Iris pigment epithelial cell (primary cell): ENCODE measurements at regions not wholly inside any gene's neighbourhood (a gene's known extent, or its start where the extent isn't known, plus 50 kb on each side); places are given as distances from the start of the nearest gene placed in this dataset.
"Not testable (repeated sequence)": the region's sequence is repeated elsewhere in the genome, so short reads cannot be mapped to it uniquely, and the experiment has no call there.

Experiments used
- DNase-seq: peaks from one replicate; pipeline ENCODE4 v3.0.0-alpha.2; 2011; ENCODE audit warnings: low read depth

- peak; percentile 23 for DNase-seq
These were observed 1267.5 kb upstream of the CDH9 start for GRCh38 chr5:28305891-28306290.

- peak; percentile 97 for DNase-seq
These were observed 1263.3 kb upstream of the CDH9 start for GRCh38 chr5:28301712-28302111.

GRCh38 chr5:28296254-28297013, 1258.0 kb upstream of the CDH9 start:
- no peak for DNase-seq

DNA sequence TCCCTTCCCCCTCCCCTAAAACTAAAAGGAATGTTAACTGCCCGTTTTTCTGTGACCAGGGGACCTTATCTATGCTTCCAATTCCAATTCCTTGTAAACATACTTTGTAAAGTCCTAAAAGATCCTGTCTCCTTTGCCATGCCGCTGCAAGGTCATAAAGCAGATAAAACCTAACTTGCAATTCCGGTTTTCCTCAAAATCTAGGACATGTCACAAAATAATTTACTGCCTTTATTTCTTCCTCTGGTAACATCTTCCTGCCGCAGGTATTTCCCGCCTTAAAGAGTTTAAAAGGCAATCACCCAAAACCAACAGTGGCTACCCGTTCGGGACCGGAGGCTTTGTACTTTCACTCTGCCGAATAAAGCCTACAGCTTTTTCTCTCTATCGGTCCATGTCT, 1248.6 kb upstream of the CDH9 start:
- not testable (repeated sequence) for DNase-seq

- DNase-seq = no peak
These were observed 1248.2 kb upstream of the CDH9 start for GRCh38 chr5:28286566-28286965.

- no peak for DNase-seq
These were observed 1246.4 kb upstream of the CDH9 start for GRCh38 chr5:28284788-28285187.

DNA sequence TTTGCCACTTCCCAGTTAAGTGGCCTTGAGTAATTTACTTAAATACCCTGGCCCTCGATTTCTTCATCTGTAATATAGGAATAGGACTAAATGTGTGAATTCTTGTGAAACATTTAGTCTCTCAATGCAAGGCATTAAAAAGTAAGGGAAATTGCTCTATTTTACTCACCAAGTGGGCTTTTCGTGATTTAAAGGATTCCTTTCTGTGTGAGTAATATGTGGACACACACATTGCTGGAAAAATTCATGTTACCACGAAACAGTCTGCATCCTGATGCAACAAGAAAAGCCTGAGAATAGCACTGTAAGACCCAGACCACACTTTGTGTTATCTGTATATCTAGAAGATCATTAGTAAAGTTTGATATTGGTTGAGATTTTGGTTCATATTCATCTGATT, 1243.0 kb upstream of the CDH9 start:
- peak; percentile 67 for DNase-seq

DNA sequence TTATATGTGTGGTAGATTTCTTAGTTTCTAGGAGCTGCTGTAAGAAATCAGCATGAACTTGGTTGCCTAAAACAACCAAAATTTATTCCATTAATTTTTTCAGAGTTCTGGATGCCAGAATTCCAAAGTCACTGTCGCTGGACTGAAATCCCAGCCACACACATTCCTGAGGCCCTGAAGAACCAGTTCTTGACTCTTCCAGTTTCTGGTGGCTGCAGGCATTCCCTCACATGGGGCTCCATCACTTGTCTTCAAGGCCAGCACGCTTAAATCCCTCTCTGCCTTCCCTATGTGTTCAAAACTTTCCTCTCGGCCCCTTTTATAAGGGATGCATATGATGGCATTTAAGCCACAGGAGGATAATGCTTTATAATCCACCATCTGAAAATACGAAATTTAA, 1237.5 kb upstream of the CDH9 start:
- no peak for DNase-seq

- DNase-seq = no peak
These were observed 1231.6 kb upstream of the CDH9 start for GRCh38 chr5:28269978-28270377.

GRCh38 chr5:28265877-28266276, 1227.5 kb upstream of the CDH9 start:
- no peak for DNase-seq

DNA sequence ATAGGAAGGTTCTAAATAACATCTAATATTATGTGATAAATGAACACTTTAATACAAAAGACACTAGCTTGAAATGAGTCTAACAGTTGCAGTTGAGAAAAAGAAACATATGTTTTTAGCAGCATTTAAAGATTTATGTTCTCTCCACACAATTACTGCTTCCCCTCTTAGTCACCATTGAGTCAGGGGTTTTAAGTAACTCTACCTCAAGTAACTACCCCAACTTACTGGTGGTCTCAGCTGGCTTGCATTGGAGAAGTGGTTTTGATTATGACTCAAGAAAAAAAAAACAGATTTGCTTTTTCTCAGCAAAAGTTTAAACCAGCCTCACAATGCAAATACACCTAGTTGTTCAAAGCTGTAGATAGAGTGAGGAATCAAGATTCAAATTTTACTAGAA, 1216.5 kb upstream of the CDH9 start:
- peak; percentile 12 for DNase-seq

GRCh38 chr5:28253431-28253830, 1215.0 kb upstream of the CDH9 start:
- DNase-seq = no peak

- peak; percentile 40 for DNase-seq
These were observed 1211.5 kb upstream of the CDH9 start for GRCh38 chr5:28249771-28250415.

- peak; percentile 15 for DNase-seq
These were observed 1196.1 kb upstream of the CDH9 start for GRCh38 chr5:28234356-28234968.

GRCh38 chr5:28226407-28226806, 1188.0 kb upstream of the CDH9 start:
- DNase-seq = peak; percentile 24

DNA sequence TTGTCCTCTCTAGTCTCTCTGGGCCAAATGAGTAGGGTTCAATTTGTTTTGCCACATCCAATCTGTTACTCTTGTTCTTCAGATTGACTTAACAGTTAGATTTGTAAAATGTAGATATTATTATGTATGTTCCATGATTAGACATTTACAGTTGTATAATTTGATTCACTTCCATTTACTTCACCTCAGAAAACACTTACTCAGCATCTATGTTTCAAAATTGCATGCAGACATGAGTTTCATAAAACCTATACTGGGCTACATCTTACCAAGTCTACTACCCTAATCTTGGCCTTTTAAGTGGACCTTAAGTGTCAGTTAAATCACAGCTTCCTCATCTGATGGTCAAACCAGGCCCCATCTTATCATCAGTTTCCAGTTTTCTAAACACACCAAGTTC, 1181.2 kb upstream of the CDH9 start:
- DNase-seq = no peak

DNA sequence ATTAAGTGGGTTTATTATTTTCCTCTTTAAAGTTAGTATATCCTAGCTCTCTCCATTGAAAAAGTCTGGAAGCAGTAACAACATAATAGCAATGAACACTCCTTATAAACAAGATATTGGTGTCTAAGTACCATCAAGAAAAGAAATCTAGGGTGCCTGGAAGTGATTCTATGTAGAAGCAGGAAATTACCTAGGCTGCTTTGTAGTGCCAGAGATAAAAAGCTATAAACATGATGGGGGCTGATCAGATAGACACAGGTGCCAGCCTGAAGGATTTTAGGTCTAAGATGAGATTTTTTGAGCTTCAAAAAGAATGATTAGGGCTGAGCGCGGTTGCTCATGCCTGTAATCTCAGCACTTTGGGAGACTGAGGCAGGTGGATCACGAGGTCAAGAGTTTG, 1179.3 kb upstream of the CDH9 start:
- DNase-seq = no peak

DNA sequence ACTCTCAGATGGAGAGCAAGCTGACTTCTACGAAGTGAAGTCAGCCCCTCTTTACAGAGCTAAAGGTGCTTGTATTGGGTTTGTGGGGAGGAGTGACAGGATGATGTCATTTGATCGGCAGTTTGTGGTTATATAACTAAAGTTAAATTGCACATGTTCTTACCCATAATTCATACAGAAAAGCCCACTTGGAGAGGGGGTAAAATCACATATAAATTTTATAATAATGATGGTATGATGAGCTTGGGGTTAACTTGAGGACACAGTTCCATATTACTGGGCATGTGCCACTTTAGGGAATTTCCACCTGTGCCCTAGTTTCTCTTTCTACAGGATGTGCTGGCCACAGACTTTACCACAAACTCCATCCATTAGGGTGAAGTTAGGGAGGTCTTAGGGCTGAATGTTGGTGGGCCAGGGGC, 1178.6 kb upstream of the CDH9 start:
- DNase-seq = no peak

DNA sequence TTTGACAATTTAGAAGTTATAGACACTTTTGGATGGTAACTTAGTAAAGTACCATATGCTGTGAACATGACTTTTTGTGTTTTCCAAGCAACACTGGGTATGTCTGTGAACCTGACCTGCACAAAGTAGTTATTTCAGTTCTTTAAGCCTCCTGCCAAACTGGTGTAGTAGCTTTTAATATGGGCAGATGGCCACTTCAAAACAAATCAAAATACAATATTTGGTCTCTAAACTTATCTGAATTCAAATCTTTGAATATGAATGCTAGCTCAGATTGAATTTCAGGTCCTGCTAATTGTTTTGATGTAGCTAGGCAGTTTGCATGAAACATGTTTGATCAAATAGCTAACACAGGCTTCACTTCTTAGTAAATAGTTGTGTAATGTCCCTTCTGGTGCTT, 1176.7 kb upstream of the CDH9 start:
- DNase-seq = no peak

DNA sequence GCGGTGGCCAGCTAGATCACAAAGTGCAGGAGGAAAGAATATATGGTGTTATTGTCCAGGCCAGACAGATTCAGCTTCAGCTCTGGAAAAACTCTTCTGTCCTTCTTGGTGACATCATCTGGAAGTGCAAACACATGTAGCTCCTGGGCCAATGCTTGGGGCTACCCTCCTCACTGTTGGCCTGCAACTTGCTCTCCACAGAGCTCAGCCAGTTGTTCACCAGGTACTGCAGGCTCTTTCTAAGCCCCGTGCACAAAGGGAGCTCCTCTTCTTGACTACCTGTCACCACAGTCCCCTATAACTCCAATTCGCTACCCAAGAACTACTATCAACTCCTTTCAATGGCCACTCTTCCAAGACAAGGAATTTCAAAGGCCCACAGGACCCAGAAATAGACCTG, 1175.9 kb upstream of the CDH9 start:
- DNase-seq = no peak

- DNase-seq = no peak
These were observed 1170.0 kb upstream of the CDH9 start for GRCh38 chr5:28208356-28208755.

GRCh38 chr5:28190011-28190410, 1151.6 kb upstream of the CDH9 start:
- peak; percentile 1 for DNase-seq

DNA sequence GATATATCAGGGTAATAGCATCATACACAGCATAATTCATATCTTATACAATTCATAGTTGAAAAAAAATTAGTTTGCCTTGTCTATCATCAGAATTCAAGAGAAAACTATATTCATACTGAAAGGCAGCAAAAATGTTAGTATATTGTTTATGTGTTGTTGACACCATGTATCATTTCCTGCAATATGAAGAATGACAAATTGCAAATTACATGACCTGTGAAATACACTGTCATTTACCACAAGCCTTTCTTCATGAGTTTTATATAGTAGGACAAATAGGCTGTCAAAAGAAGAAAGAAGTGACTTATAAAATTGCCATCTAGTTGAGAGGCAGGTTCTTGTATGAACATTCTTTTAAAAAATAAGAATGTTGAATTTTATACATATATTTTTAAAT, 1136.3 kb upstream of the CDH9 start:
- DNase-seq = no peak
